HS-5 (cell line): ENCODE measurements at regions not wholly inside any gene's neighbourhood (a gene's known extent, or its start where the extent isn't known, plus 50 kb on each side); places are given as distances from the start of the nearest gene placed in this dataset.
"Not testable (repeated sequence)": the region's sequence is repeated elsewhere in the genome, so short reads cannot be mapped to it uniquely, and the experiment has no call there.

ENCODE experiments used
- DNase-seq: peaks from one replicate; pipeline ENCODE4 v3.0.0-alpha.2; 2012; ENCODE audit warnings: low read depth

DNA sequence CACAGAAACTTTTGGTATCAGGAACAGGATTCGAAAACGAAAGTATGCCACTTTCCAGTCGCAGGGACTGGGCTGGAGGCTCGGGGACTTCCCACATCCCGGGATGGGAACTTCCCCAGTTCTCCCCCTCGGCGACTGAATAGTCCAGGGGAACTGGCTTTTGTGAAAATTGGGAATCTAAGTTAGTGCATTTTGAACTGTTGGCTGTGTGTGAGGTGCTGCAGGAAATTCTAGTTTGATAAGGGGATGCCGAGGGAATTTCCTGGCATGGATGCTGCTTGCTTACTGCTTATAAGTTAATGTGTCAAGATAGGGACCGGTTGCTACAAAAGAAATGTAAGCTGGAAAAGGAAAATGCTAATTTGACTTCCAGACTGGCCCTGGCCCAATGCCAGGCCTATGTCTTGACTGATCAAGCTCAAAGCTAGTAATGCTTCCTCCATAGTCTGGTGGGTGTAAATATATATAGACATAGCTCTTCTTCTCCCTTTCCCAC lies 73.4 kb upstream of the EIF5 start:
- peak; percentile 18 for DNase-seq

DNA sequence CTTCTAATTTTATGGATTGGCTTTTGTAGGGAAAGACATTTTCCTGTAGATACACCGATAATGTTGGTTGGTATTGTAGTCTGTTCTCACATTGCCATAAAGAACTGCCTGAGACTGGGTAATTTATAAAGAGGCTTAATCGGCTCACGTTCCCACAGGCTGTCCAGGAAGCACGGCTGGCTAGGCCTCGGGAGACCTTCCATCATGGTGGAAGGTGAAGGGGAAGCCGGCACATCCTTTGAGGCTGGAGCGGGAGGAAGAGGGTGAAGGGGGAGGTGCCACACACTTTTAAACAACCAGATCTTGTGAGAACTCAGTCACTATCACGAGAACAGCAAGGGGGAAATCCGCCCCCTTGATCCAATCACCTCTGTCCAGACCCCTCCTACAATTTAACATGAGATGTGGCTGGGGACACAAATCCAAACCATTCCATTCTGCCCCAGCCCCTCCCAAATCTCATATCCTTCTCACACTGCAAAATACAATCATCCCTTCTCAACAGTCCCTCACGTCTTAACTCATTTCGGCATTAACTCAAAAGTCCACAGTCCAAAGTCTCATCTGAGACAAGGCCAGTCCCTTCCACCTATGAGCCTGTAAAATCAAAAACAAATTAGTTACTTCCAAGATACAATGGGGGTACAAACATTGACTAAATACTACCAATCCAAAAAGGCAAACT lies 66.7 kb upstream of the EIF5 start:
- no peak for DNase-seq

DNA sequence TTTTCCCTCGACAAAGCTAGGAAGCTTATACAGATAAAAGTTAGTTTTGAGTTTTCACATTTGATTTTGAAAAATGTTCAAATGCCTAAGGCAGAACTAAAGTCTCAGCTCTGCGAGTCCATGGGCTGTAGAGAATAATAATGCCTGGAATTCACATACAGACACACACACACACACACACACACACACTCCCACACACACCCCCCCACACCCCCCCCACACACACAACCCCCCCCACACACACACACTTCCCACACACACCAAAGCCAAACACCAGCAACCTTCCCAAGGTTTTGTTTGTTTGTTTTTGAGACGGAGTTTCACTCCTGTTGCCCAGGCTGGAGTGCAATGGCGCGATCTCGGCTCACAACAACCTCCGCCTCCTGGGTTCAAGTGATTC lies 62.8 kb upstream of the EIF5 start:
- no peak for DNase-seq

DNA sequence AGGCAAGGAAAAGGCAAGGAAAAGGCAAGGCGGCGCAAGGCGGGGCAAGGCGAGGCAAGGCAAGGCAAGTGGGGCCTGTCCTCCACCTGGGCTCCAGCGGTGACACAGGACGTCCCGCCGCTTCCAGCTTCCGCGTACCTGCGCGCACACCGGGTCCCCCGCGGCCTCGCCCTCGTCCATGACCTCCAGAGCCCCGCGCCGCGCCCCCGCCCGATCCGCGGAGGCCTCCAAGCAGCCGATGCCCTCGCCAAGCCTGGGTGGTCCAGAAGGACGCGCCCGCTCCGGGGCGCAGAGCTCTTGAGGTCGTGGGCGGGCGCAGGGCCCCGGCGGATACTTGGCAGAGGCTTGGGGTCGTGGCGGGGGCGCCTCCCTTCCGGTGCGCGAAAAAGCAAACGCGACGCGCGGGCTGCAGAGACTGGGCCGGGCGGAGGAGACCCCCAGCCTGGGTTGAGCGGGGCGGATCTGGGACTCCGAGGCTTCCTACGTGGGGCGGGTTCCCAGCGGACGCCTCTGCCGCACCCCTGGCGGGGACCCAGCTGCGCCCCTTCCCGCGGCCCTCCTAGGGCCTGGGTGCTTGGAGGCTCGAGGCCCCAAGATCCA lies 60.8 kb upstream of the EIF5 start:
- no peak for DNase-seq

DNA sequence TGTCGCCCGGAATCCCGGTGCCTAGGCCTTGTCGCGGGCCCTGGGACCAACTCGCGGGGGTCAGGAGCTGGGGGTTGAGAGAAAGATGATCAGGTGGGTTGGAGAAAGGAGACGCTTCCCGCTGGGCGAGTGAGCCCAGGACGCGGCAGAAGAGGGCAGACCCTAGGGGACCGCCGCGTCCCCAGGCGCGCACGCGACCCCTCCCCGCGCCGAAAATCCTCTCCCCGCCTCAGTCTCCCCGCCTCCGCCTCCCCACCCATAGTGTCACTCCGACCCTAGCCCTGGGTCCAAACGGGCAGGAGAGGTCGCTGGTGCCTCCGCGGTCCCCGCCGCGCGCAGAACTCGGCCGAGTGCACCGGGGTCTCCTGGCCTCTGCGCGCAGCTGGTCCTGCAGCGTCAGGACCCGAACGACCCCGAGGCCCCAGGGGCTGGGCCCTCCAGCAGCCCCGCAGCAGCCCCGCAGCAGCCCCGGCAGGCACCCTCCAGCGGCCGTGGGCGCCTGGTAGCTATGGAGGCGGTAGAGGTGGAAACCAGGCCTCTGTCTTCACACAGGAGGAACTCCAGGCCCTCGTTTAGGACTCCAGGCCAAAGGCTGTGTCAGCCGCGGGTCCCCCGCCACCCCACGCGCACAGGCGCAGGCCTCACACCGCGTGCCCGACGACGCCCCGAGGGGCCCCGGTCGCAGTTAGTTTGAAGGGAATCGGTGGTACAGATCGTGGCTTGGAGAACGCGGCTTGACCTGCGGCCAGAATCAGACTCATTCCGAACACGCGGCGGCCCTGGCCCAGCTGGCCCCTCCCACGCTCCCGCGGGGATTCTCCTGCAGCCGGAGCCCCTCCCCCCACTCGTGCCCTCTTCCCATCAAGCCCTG lies 60.1 kb upstream of the EIF5 start:
- DNase-seq = no peak

DNA sequence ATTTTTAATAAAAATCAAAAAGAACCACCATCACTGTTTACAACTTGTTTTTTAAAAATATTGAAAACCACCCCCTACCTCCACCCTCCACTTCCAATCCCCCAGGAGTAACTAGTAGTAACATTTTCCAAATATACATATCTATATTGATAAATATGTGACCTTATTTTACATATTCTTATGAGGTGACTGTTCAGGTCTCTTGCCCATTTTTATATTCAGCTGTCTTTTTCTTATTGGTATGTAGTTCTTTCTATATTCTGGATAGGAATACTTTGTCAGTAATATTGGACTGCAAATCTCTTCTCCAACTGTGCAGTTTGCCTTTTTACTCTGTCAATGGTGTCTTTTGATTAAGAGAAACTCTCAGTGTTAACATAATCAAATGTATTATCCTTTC lies 59.0 kb upstream of the EIF5 start:
- DNase-seq = no peak

DNA sequence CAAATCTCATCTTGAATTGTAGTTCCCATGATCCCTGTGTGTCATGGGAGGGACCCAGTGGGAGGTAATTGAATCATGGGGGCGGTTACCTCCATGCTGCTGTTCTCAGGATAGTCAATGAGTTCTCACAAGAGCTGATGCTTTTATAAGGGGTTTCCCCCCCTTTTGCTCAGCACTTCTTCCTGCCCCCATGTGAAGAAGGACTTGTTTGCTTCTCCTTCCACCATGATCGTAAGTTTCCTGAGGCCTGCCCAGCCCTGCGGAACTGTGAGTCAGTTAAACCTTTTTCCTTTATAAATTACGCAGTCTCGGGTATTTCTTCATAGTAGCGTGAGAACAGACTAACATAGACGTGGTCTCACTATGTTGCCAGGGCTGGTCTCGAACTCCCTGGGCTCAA lies 56.1 kb upstream of the EIF5 start:
- DNase-seq = no peak

DNA sequence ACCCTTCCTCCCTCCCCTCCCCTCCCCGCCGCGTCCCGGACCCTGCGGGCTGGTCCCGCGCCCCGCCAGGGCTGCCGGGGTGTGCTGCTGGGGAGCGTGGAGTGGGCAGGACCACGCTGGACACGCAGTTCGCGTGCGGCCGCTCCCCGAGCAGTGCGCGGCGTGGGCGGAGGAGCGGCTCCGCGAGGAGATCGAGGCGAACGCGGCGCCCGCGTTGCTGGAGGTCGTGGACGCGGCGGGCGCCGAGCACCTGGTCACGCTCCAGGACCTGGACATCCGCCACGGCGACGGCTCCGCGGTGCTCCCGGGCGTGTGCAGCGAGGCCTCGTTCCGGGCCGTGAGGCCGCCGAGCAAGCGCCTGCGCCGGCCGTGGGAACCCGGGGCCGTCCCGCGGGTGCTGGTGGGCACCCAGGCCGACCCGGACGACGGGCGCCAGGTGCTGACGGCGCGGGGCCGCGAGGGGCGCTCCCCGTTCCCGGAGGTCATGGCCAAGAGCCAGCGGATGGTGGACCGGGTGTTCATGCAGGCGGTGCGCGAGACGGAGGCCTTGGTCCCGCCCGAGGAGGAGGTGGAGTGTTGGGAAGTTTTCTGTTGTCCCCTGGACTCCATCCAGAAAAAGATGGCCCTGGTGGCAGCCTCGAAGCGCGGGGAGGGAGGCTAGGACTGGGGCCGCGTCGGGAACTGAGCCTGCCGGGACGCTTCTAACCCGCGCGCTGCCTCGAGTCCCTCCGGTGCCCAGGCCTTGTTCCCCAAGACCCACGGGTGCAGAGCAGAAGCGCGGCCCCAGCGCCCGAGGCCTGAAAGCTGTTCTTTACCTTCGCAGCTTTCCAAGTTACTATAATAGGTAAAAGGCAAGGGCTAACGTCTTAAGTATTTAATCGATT lies 54.7 kb upstream of the EIF5 start:
- no peak for DNase-seq

DNA sequence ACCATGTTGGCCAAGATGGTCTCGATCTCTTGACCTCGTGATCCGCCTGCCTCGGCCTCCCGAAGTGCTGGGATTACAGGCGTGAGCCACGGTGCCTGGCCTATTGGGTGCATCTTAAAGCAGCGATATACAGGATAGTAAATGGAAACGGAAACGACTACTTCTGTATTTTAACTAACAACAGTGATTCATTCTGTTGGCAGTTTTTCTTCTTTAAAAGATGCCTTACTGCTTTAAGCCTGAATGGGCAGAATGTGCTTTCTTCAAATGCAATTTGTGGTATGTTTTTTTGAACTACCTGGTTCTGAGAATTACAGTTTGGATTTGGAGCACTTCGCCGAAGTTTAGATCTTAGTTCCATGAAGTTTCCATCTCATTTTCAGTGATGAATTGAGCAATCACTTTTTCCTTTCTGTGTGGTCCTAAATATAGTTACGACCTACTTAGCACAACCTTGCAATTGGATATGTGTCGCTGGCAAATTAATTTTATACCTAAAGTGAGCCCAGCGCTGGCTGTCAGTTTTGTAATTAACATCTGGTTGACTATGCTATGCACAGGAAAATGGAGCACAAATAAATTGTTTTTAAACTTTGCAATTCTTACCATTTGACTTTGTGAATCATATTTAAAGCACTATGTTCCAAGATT lies 53.6 kb upstream of the EIF5 start:
- DNase-seq = no peak

DNA sequence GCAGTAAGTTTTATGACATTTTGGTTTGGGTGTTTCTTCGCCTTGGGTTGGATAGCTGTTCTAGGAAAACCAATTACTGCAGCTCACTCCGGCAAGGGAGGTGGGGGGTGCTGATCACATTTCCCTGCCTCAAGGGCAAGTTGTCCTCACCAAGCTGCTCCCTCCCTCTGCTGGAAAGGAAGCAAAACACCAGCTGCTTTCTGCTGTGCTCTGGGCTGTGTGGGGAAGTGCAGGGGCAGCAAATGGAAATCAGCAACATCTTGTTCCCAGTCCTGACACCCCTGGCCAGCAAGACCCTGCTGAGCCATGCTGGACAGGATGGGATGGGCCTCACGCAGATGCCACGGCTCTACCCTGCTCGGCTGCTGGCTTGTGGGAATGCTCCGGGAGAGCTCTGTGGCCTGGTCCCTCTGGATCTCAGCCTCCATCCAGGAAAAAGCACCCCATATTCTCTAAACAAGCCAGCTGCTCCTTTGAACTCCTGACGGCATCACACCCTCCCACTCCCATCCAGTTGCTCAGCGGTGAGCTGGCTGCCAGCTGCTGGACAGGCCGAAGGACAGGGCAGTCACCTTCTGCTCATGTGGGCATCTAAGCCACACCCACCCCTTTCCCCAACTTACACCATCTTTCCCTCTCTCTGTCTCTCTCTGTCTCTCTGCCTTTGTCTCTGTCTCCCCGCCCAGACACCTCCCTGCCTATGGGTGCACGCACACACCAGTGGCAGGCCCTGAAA lies 52.4 kb upstream of the EIF5 start:
- DNase-seq = no peak

DNA sequence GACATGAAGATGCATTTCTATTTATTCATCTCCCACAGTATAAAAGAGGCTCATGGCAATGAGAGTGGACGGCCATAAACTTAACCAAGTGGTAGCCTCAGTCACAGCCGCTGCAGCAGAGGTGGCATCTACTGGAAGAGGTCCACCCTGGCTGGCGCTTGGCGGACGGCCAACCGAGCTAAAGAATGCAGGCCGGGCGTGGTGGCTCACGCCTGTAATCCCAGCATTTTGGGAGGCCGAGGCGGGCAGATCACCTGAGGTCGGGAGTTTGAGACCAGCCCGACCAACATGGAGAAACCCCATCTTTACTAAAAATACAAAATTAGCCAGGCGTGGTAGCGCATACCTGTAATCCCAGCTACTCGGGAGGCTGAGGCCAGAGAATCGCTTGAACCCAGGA lies 51.7 kb upstream of the EIF5 start:
- DNase-seq = not testable (repeated sequence)

DNA sequence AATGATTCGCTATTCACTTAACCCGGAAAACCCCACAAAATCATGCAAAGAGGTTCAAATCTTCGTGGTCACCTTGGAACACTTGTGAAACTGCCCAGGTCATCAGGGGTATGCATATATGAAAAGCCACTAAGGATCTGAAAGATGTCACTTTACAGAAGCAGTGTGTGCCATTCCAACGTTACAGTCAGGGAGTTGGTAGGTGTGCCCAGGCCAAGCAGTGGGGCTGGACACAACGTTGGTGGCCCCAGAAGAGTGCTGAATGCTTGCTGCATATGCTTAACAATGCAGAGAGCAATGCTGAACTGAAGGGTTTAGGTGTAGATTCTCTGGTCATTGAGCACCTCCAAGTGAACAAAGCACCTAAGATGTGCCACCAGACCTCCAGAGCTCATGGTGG lies 51.1 kb upstream of the EIF5 start:
- no peak for DNase-seq

DNA sequence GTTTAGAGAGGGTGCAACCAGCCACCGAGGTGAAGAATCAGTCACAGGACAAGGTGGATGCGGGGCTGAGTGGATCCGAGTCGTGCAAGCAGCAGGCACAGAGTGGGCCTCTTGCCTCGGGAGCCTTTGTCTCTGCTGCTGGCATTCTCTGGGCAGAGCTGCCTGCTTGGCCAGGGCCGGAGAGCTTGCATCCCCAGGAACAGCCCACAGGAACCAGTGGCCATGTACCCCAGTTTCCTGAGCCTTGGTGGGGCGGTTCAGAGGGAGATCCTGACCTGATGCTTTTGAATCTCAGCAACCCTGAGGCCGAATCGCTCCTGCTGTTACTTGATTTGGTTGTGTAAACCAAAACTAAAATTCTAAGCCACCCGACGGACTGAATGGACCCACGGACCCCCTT lies 50.1 kb upstream of the EIF5 start:
- no peak for DNase-seq
